HG02885 (cell line): ENCODE measurements at regions not wholly inside any gene's neighbourhood (a gene's known extent, or its start where the extent isn't known, plus 50 kb on each side); places are given as distances from the start of the nearest gene placed in this dataset.
"Not testable (repeated sequence)": the region's sequence is repeated elsewhere in the genome, so short reads cannot be mapped to it uniquely, and the experiment has no call there.

Experiments
- ATAC-seq: cut with Tn5 transposase; IDR thresholded peaks from one replicate; pipeline ENCODE4 v1.9.1; 2021; ENCODE audit warnings: mild to moderate bottlenecking; ENCODE audit not compliant: unreplicated experiment, poor library complexity

- ATAC-seq, result no peak
Observed at GRCh38 chr3:20240154-20240883, 54.3 kb upstream of the SGO1 start.

GRCh38 chr3:20238199-20238598, 52.2 kb upstream of the SGO1 start:
- ATAC-seq, result not testable (repeated sequence)

- no peak for ATAC-seq
Observed at GRCh38 chr3:20236603-20237002, 50.6 kb upstream of the SGO1 start.
